ENCODE measurements at regions not wholly inside any gene's neighbourhood (a gene's known extent, or its start where the extent isn't known, plus 50 kb on each side); places are given as distances from the start of the nearest gene placed in this dataset.
"Not testable (repeated sequence)": the region's sequence is repeated elsewhere in the genome, so short reads cannot be mapped to it uniquely, and the experiment has no call there.

DNA sequence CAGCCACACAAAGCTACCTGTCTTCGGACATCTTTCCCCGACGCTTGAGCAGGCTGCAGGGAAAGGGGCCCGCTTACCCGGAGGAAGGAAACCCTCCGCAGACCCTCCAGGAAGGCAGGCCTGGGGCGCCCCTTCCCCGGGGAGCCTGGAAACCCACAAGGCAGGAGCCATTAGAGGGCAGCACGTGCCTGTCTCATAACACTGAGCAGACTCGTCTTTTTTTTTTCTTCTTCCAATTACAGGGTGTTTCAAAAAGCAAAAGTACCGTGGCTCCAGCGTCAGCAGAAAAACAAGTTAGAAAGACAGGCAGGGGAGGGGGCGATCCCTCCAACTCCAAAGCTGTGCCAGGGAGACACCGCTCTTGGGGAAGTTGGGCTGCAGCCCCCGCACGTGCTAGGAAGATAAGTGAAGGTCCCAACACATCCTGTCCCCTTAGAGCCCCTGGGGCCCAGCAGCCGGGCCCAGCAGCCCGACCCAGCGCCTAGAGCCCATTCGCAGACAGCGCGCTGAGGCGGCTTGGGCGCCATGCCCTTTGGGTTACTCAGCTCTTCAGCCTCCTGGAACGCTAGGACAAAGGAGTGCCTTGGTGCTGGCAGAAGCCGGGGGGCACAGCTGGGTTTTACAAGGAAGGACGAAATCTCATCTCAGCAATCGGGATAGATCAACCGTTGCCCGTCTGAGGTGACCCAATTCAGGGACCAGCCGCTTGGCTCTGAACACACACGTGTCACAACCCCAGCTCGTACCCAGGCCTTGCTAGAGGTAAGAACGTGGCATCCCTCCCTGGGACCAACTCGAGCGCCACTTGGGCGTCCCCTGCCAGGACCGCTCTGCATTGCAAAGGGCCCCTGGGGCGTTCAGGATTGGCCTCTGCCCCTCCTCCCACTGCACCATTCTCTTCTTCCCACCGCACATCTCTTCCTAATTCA, 136.3 kb downstream of the LY86 start:
- peak; percentile 32 for DNase-seq (ENCODE audit: low read depth)

DNA sequence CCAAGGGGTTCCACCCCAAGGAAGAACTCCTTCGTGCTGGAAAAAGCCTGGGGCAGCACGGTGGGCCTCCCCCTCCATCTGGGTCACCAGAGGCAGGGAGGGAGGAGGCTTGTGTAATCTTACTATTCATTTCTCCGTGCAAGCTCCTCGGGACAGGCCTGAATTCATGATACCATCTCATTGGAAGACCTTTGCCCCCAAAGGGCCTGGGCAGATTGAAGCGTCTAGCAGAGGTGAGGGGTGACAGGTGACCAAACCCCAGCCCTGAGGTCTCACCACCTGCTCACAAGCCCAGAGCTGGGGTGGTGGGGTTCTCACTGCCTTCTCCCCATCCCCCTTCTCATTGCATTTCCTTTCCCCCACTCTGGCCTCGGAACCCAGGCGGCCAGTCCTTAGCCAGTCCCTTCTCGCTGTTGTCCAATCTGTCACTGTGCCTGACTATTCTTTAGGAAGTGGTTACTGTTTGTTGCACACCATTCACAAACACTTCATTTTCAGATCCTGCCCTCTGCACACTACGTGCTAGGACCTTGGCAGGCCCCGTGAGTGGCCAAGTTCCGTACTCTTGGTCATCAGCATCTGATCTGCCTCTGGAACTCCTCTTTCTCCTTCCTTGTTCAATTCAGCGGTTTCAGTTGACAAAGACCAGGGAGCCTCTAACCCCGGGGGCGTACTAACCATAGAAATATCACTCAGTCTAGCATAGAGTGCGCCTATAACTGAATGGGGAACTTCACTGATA, 137.1 kb downstream of the LY86 start:
- no peak for DNase-seq (ENCODE audit: low read depth)

DNA sequence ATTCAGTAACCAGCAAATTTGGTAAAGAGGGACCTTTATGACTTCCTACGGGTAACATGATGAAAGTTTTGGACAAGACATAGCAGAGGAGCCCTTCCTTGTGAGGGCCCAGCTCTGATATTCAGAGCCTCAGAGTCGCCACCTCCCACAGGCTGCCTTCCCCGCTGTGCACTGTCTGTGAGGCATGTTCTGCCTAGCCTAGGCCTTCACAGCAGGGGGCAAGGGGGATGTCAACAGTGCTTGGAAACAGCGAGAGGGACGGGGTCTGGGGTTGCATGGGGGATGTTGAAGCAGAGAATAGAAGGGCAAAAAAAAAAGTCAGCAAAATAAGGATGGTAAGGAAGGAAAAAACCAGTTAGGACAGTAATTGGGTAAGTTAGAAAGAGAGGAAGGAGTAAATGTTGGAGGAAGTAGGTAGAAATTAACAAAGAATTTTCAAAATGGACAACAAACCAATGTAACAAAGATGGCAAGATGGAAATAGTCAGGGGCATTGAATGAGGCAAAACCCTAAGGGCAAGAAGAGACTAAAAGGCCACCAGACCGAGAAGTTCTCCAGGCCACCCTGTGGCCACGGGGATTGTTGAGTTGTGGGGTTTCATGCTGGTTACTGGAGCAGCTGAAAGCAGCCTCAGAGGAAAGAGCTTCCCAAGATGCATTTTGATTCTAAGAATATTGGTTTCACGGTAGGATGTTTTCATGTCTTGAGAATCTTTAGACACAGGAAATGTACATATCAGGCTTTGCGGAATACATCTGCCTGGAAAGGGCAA, 139.8 kb downstream of the LY86 start:
- DNase-seq (ENCODE audit: low read depth), result no peak

DNA sequence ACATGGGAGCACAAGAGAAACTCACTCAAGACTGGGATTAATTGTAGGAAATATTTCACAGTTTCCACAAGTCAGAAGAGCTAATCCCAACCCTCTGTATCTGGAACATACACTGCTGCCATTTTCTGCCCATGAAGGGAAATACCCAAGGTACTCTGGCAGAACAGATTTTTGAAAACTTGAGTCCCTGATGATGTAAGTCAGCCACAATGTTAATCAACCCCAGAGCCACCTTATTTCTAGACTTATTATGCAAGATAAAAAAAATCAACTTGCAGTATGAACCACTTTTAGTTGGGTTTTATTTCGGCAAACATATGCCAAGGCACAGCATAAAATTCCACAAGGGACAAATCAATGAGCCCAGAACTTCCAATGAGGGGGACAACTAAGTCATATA, 141.5 kb downstream of the LY86 start:
- DNase-seq (ENCODE audit: low read depth), result no peak

DNA sequence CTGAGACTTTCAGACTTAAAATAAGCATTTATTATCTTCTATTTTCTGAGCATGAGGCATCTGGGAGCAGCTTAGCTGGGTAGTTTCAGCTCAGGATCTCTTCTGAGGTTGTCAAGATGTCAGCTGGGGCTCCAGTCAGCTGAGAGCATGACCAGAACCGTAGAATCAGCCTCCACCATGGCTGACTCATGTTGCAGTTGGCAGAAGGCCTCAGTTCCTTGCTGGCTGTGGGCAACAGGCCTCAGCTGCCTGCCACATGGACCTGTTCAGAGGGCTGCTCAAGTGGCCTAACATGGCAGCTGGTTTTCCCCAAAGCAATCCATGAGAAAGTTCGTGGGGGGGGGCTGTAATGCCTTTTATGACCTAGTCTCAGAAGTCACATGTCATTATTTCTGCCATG, 142.3 kb downstream of the LY86 start:
- DNase-seq (ENCODE audit: low read depth), result no peak

DNA sequence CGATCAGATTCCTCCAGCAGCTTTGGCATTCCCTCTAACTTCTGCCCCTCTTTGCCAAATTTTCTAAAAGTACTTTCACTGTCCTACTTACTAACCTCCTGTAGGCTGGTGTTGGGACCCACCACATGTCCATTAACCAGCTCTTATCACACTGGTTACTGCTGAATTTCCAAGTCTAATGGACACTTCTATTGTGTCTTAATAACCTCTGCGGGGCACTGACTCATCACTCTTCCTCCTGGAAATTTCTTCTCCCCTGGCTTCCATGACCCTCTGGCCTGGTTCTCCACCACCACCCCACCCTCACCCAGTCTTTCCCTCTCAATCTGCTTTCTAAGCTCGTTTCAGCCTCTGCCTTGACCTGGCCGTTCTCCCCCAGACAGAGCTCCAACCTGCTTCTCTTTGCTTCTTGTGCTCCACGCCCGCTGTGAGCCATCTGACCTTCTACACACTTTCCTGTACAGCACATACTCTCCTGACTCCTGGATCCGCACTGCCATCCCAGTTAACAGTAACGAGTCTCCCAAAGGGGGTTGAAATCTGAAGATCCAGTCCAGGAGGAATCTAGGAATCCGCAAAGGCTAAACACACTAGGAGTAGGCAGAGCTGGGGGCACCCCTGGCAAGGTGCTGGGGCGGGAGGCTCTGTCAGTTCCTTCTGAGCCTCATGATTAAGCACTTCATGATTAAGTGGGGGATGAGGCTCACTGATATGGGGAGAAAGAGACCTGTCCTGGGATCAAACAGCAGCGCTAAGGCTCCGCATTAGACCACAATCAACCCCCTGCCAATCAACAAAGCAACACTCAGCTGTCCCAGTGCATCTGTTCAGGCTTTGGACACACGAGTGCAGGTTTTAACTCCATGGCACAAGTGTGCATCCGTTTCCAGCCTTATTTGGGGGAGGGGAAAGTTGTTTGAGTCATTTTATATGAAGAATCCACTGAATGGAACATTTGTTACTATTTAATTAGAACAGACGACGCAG, 146.3 kb downstream of the LY86 start:
- no peak for DNase-seq (ENCODE audit: low read depth)

DNA sequence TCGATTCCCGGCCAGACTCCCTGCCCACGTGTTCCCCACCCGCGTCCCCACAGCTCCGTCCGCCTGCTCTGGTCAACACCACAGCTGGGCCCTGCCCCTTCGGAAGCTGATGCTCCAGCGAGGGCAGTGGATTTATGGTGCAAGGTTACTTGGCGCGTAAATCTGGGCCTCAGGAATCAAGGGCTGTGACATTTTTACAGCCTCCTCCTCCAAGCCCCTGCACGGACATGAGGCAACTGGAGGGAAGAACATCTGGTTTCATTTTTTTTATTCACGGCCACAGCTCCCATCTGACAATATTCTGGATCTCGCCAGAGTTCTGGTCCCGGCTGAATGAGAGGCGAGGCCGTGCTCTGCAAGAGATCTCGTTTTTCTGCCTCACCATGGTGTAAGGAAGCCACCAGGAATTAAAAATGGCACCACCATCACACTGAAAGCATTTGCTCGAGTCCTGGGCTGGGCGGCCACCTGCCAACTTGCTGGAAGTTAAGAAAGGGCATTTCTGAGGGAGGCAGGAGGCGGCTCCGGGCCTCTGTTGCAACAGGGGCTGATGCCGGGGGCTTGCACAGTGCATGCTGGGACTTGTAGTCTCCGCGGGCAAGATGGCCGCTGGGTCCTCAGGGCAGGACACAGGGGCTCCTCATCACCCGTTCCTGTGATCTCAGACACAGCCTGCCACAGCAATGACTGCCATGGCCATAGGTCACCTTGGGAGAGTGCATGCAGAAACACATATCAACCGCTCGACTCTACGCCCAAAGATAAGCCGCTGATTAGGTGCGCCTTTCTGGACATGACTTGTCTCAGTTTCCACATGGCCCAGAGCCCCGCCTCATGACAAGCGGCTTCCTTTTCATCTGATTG, 148.5 kb downstream of the LY86 start:
- DNase-seq (ENCODE audit: low read depth), result no peak

DNA sequence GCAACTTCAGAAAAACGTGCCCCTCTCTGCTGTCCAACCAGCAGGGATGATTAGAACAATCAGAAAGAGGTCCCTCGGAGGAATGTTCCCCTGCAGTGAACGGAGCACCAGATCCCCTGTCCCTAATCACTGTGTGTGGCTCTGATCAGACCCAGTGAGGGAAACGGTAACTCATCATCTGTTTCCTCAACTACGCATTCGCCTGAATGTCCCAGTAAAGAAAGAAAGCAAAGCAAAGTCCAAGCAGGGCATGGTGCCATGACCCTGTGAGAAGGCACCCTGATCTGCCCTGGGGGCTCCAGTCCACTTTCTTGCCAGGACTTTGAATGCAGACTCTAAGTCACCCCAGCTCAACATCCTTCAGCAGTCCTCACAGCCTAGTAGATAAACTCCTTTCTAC, 149.2 kb downstream of the LY86 start:
- no peak for DNase-seq (ENCODE audit: low read depth)

DNA sequence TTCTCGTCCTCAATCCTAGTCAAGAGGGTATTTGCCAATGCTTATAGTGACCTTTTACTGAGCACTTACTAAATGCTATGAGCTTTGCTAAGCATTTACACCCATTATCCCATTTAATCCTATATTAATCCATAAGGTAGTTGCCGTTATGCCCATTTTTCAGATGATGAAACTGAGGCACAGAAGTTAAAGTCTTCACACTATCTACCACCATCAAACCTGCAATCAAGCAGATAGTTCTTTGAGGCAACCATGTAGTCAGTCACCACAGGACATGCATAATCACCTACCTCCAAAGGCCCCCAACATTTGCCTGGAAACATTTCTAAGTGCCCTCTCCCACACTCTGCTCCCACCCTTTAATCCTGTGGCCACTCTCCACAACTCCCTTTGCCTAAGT, 149.6 kb downstream of the LY86 start:
- DNase-seq (ENCODE audit: low read depth), result no peak

DNA sequence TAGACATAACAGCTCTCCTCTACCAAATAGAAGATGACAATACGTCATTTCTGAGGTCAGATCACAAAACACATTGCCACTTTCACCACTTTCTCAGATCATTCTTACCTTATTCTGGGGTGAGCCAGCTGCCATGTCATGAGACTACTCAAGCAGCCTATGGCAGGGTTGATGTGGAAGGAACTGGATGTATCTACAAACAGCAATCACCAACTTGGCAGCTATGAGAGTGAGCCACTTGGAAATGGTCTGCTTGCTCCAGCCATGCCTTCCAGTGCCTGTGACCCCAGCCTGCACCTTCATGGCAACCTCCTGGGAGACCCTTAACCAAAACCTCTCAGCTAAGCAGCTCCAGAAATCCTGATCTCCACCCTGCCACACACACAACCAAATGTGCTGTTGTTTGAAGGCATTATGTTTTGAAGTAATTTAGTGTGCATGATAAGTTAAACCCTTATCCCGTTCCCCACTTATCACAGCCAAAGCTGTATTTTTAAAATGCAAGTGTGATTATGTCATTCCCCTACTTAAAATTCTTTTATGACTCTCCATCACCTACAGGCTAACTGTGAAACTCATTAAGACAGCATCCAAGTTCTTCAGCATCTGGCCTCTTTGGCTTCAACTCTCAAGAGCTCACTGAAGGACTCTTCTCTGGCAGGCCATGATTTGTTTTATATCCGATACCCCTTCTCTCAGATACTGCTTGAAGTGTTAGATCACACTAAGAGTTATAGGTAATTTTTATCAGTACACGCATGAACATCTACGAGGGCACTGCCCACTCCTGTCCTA, 150.6 kb downstream of the LY86 start:
- no peak for DNase-seq (ENCODE audit: low read depth)

DNA sequence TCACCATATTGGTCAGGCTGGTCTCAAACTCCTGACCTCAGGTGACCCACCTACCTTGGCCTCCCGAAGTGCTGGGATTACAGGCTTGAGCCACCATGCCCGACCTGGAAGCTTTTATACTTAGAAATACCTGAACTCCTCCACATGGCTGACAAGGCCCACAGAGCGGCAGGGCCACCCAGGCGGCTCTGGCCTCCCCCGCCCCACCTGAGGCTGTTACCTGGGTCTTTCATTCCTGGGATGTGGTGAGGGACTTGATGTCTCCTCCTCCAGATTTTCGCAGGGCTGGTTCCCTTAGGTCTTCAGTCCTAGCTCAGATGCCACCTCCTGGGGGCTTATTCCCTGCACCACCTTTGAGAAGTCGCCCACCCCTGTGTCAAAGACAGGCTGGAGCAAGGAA, 152.1 kb downstream of the LY86 start:
- DNase-seq (ENCODE audit: low read depth), result no peak

DNA sequence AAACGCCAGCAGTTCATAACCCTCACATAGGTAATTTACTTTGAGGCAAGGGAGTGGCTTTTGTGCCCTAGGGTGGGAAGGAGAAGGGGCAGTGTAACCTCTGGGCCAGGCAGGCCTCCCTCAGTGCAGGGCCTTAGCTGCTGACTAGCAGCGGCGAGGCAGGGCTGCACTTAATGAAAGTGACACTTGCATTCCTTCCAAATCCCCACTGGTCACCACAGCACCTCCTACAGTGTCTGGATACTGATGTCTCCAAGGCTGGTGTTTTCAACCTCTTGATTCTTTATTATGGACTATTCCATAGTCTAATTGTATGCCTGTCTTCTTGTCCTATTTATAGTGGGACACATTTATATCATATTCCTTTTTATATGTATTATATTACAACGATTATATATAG, 152.7 kb downstream of the LY86 start:
- no peak for DNase-seq (ENCODE audit: low read depth)

DNA sequence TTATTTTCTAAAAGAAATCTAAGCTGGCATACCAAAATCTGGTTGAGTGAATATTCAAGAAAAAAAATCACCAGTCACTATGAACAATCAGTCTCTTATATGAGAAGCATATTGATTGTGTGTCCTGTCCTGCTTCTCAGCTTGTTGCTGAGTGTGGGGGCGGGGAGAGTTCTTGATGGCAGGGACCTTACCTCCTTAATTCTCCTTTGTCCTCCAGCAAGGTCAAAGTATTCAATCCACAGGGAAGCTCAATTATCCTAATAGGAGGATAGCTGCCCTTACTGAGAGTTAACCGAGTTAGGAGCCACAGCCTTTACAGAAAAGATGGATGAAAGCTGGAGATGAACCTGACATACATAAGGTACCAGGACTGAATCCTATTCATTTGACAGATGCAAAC, 154.0 kb downstream of the LY86 start:
- DNase-seq (ENCODE audit: low read depth), result no peak

DNA sequence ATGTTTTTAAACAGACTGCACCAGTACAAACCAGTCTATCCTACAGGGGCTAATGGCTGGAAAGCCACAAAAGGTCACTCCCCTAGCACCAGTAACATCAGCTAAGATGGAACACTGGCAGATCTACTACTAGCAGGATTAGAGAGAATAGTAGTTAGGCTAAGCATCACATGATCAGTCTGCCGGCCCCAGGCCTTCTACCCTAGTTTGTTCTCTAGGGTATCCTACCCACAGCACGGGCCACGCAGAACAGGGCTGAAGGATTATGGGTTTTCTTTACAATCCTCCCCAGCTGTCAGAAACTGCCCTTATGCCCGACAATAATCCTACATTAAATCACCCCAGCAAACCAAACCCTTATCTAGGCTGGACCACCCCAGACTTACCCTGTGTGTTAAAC, 156.0 kb downstream of the LY86 start:
- DNase-seq (ENCODE audit: low read depth), result no peak

DNA sequence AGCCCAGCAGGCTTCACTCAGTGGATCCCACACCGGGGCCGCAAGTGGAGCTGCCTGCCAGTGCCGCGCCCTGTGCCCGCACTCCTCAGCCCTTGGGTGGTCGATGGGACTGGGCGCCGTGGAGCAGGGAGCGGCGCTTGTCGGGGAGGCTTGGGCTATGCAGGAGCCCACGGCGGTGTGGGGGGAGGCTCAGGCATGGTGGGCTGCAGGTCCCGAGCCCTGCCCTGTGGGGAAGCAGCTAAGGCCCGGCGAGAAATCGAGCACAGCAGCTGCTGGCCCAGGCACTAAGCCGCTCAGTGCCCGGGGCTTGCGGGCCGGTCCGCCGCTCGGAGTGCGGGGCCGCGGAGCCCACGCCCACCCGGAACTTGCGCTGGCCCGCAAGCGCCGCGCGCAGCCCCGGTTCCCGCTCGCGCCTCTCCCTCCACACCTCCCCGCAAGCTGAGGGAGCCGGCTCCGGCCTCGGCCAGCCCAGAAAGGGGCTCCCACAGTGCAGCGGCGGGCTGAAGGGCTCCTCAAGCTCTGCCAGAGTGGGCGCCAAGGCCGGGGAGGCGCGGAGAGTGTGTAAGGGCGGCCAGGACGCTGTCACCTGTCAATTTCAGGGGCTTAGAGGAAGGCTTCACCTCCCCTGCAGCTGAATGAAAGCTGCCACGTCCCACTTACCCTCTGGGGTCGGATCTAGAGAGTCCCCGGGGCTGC, 157.3 kb downstream of the LY86 start:
- not testable (repeated sequence) for DNase-seq (ENCODE audit: low read depth)

DNA sequence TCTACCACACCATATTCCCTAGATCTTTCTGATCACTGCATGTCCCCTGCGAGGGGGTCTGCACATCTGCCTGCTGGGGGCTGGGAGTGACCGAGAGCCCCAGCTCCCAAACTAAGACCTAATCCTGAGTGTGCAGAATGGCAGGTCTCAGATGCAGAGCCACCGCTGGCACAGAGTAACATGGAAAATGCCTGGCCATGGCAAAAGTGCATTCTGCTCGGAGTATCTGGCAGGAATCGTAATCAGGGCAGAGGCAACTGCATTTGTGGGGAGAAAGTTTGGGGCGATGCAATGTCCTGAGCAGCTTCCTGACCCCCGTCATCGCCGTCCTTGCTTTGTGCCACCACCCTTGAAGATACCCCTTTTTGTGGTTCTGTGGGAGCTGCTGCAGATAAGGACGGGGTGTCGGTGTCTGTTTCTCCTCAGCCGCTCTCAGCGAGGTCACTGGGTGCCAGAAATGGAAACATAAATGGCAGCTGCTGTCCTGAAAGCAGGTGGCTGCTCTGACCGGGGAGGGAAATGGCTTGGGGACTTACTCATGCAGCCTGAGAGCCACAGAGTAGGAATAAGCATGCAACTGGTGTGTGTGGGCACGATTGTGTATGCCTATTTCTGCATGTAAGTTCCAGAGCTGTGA, 157.9 kb downstream of the LY86 start:
- no peak for DNase-seq (ENCODE audit: low read depth)

DNA sequence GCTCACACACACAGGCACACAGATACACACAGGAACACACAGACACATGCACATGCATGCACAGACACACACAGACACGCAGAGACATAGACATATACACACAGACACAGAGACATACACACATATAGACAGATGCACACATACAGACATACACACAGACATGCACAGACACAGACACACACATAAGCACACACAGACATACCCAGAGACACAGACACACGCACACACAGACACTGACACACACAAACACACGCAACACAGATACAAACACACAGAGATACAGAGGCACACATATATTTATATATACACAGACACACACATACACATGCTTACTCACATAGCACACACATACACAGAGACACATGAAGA, 158.4 kb downstream of the LY86 start:
- DNase-seq (ENCODE audit: low read depth), result no peak

DNA sequence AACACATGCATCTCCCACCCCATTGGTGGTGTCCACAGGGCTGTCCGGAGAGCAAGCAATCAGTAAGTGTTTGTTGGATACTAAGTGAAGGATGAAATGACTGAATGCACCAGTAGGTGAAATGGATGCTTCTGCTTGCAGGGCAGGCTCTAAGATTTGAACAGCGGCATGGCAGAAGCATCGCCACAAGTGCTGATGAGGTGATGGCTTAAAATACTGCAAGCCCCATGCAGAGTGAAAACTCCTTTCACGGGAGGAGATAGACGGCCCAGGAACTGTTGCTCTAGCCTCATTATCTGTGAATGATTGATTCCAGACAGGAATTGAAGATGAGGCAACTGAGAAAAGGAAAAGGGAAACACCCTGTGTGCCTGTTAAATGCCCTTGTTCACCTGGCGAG, 158.9 kb downstream of the LY86 start:
- DNase-seq (ENCODE audit: low read depth), result no peak

DNA sequence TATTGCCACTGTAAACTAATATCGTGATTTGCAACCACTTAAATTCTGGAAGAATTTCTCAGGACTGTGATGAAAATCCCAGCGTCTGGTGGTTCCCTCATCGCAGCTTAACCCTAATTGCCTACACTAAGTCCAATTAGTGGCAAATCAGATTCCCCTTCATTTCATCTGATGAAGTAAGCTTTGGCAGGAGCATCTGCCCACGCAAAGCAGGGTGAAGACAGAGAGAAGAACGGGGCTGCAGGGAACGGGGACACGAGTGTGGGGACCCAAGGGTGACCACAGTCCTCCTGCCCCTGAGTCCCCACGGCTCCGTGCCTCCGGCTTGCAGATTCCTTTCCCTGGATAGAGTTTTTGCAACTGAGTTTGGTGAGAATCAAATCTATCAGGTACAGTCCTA, 159.5 kb downstream of the LY86 start:
- DNase-seq (ENCODE audit: low read depth), result no peak

Measured in stimulated activated CD8-positive, alpha-beta memory T cell treated with anti-CD3 and anti-CD28 coated beads, Interleukin-4, amount 100 ng/mL, for 24 hours (primary cell).